Gastroesophageal sphincter (tissue), 3 donors: ENCODE measurements at regions not wholly inside any gene's neighbourhood (a gene's known extent, or its start where the extent isn't known, plus 50 kb on each side); places are given as distances from the start of the nearest gene placed in this dataset.

ENCODE experiments used
- POLR2A ChIP-seq, 2 donors: fragments of 450-650 bp; IDR thresholded peaks; one replicate each; pipeline ENCODE4 v1.6.1; 2017; ENCODE audit warnings: antibody characterized with exemption in 2 of 2, mild to moderate bottlenecking in 2 of 2, moderate library complexity in 1 of 2
- TF ChIP-seq, protein P1 (sequence below), 4 experiments: fragments of 200-600 bp in 2 of 4; fragments of 450-650 bp in 2 of 4; sonication (generic) in 1 of 4; IDR thresholded peaks; one replicate each; pipeline ENCODE4 v1.5.1; 2017 to 2019; ENCODE audit warnings: antibody characterized with exemption in 4 of 4, mild to moderate bottlenecking in 2 of 4, moderate library complexity in 2 of 4

DNA sequence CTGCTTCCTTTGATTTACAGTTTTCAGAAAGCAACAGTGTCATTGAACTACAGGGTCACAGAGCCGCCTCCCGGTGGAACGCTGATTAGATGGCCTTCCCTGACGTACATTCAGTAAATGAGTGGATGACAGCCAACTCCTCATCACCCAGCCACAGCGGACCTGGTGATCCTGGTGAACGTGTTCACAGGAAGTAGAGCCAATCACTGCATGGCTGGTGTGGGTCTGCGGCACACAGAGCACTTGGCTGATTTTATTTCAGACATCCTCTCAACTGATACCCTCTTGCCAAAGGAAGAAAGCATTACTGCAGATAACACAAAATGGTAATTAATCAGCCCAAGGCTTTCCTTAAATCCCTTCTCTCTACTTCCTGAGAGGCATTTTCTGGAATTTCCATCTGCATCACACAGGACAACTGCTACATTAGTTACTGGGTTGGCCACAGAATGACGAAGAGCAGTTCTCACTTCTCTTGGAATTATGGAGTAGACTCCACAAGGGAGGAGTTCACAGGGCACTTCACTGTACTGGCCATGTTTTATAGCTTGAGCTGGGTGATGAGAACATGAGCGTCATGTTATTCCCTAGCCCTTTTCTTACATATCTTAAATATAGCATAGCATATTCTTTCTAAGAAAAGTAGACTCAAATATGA, 84.0 kb upstream of the SLC7A1 start:
- no peak for TF ChIP-seq POLR2A (IDR thresholded peaks at IDR 0.05)
- TF ChIP-seq, protein P1, sequence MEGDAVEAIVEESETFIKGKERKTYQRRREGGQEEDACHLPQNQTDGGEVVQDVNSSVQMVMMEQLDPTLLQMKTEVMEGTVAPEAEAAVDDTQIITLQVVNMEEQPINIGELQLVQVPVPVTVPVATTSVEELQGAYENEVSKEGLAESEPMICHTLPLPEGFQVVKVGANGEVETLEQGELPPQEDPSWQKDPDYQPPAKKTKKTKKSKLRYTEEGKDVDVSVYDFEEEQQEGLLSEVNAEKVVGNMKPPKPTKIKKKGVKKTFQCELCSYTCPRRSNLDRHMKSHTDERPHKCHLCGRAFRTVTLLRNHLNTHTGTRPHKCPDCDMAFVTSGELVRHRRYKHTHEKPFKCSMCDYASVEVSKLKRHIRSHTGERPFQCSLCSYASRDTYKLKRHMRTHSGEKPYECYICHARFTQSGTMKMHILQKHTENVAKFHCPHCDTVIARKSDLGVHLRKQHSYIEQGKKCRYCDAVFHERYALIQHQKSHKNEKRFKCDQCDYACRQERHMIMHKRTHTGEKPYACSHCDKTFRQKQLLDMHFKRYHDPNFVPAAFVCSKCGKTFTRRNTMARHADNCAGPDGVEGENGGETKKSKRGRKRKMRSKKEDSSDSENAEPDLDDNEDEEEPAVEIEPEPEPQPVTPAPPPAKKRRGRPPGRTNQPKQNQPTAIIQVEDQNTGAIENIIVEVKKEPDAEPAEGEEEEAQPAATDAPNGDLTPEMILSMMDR (IDR thresholded peaks at IDR 0.05) = no peak
